ENCODE measurements at regions not wholly inside any gene's neighbourhood (a gene's known extent, or its start where the extent isn't known, plus 50 kb on each side); places are given as distances from the start of the nearest gene placed in this dataset.

- Mint-ChIP-seq H3K27ac (peak overlapping the region; percentile 62), H3K4me1 (peaks cover 54% of the 10 kb centered on the region), H3K36me3 (peaks cover 3% of the 10 kb centered on the region), H3K9me3 (peaks cover 25% of the 10 kb centered on the region), H3K4me3 (no peak overlapping the region), H3K27me3 (ENCODE audit: insufficient read depth, low read depth) (peaks cover 20% of the 10 kb centered on the region)
- no peak overlapping the region for H3K27ac ChIP-seq
- H3K4me3 ChIP-seq, result no peak overlapping the region
- DNase-seq (ENCODE audit: low spot score), result no peak
- H3K4me2 ChIP-seq, result no peak overlapping the region
- H2AFZ ChIP-seq (replicated peaks), result no peak overlapping the region
- no peaks in the 10 kb centered on the region for H3K9me3 ChIP-seq (ENCODE audit: low read depth)
- no peaks in the 10 kb centered on the region for H3K27me3 ChIP-seq
- TF ChIP-seq, protein P1, sequence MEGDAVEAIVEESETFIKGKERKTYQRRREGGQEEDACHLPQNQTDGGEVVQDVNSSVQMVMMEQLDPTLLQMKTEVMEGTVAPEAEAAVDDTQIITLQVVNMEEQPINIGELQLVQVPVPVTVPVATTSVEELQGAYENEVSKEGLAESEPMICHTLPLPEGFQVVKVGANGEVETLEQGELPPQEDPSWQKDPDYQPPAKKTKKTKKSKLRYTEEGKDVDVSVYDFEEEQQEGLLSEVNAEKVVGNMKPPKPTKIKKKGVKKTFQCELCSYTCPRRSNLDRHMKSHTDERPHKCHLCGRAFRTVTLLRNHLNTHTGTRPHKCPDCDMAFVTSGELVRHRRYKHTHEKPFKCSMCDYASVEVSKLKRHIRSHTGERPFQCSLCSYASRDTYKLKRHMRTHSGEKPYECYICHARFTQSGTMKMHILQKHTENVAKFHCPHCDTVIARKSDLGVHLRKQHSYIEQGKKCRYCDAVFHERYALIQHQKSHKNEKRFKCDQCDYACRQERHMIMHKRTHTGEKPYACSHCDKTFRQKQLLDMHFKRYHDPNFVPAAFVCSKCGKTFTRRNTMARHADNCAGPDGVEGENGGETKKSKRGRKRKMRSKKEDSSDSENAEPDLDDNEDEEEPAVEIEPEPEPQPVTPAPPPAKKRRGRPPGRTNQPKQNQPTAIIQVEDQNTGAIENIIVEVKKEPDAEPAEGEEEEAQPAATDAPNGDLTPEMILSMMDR (IDR thresholded peaks at IDR 0.05), result no peak
- TF ChIP-seq EZH2 (IDR thresholded peaks at IDR 0.05), result no peak
- TF ChIP-seq EZH2phosphoT487 (IDR thresholded peaks at IDR 0.05), result no peak
- no peaks in the 10 kb centered on the region for H4K20me1 ChIP-seq (ENCODE audit: low read depth)
- no peaks in the 10 kb centered on the region for H3K4me1 ChIP-seq
- H3K79me2 ChIP-seq (ENCODE audit: low read depth), result no peaks in the 10 kb centered on the region
- H3F3A ChIP-seq (ENCODE audit: low read depth), result peaks cover 3% of the 10 kb centered on the region
- H3K36me3 ChIP-seq, result no peaks in the 10 kb centered on the region
- H3K9ac ChIP-seq, result no peak overlapping the region
These were observed 541.8 kb downstream of the SOX11 start for GRCh38 chr2:6233993-6234392.

- TF ChIP-seq EZH2 (IDR thresholded peaks at IDR 0.05) (no peak), EZH2phosphoT487 (IDR thresholded peaks at IDR 0.05) (no peak)
- TF ChIP-seq, protein P1 (IDR thresholded peaks at IDR 0.05), result no peak
- H3K27me3 Mint-ChIP-seq (ENCODE audit: insufficient read depth, low read depth), result peaks cover 20% of the 10 kb centered on the region
- Histone ChIP-seq H3K27ac (no peak overlapping the region), H4K20me1 (ENCODE audit: low read depth) (no peaks in the 10 kb centered on the region), H3K4me1 (no peaks in the 10 kb centered on the region), H2AFZ (replicated peaks) (no peak overlapping the region), H3K4me3 (no peak overlapping the region), H3K9ac (no peak overlapping the region), H3K9me3 (ENCODE audit: low read depth) (no peaks in the 10 kb centered on the region), H3K27me3 (no peaks in the 10 kb centered on the region), H3K36me3 (no peaks in the 10 kb centered on the region), H3K4me2 (no peak overlapping the region), H3F3A (ENCODE audit: low read depth) (peaks cover 5% of the 10 kb centered on the region), H3K79me2 (ENCODE audit: low read depth) (no peaks in the 10 kb centered on the region)
- no peak for DNase-seq (ENCODE audit: low spot score)
- H3K4me3 Mint-ChIP-seq, result peak overlapping the region; percentile 44
- peaks cover 28% of the 10 kb centered on the region for H3K9me3 Mint-ChIP-seq
- peak overlapping the region; percentile 62 for H3K27ac Mint-ChIP-seq
- peaks cover 57% of the 10 kb centered on the region for H3K4me1 Mint-ChIP-seq
- peaks cover 6% of the 10 kb centered on the region for H3K36me3 Mint-ChIP-seq
These were observed 542.5 kb downstream of the SOX11 start for GRCh38 chr2:6234702-6235101.

GRCh38 chr2:6236317-6236716 lies 544.1 kb downstream of the SOX11 start:
- Histone ChIP-seq H3K79me2 (ENCODE audit: low read depth) (no peaks in the 10 kb centered on the region), H3K4me3 (no peak overlapping the region), H3K27me3 (no peaks in the 10 kb centered on the region), H2AFZ (replicated peaks) (peak overlapping the region; percentile 34), H3K9ac (no peak overlapping the region), H4K20me1 (ENCODE audit: low read depth) (no peaks in the 10 kb centered on the region), H3K9me3 (ENCODE audit: low read depth) (no peaks in the 10 kb centered on the region), H3F3A (ENCODE audit: low read depth) (peaks cover 5% of the 10 kb centered on the region), H3K27ac (no peak overlapping the region), H3K4me1 (no peaks in the 10 kb centered on the region), H3K36me3 (no peaks in the 10 kb centered on the region), H3K4me2 (no peak overlapping the region)
- peaks cover 65% of the 10 kb centered on the region for H3K4me1 Mint-ChIP-seq
- TF ChIP-seq, protein P1 (IDR thresholded peaks at IDR 0.05), result no peak
- TF ChIP-seq EZH2phosphoT487 (IDR thresholded peaks at IDR 0.05), result no peak
- TF ChIP-seq EZH2 (IDR thresholded peaks at IDR 0.05), result no peak
- H3K27ac Mint-ChIP-seq, result peak overlapping the region; percentile 57
- no peak for DNase-seq (ENCODE audit: low spot score)
- peaks cover 7% of the 10 kb centered on the region for H3K36me3 Mint-ChIP-seq
- peak overlapping the region; percentile 23 for H3K4me3 Mint-ChIP-seq
- H3K9me3 Mint-ChIP-seq, result peaks cover 22% of the 10 kb centered on the region
- peaks cover 12% of the 10 kb centered on the region for H3K27me3 Mint-ChIP-seq (ENCODE audit: insufficient read depth, low read depth)

Measured in neural progenitor cell (in vitro differentiated cells).